RWPE1 (cell line): ENCODE measurements at regions not wholly inside any gene's neighbourhood (a gene's known extent, or its start where the extent isn't known, plus 50 kb on each side); places are given as distances from the start of the nearest gene placed in this dataset.

Source experiments
- CTCF ChIA-PET: fragments of 350-600 bp; sonication (Branson Sonifier 250); formaldehyde crosslinking; extraction: SDS; loops from one replicate; lab custom pipeline; 2021; lab: Yijun Ruan, JAX
- POLR2A ChIA-PET: fragments of 400-600 bp; formaldehyde crosslinking; extraction: SDS; loops from one replicate; lab custom pipeline; 2020; ENCODE audit warnings: antibody characterized with exemption; ENCODE audit not compliant: low non-redundant PET; lab: Yijun Ruan, JAX
- DNase-seq: peaks from one replicate; pipeline ENCODE4 v3.0.0; 2012; ENCODE audit warnings: low spot score
- H3K27ac ChIP-seq: fragments of 450-650 bp; 2 replicates; pipeline ENCODE4 v1.5.1; 2017
- CTCF ChIP-seq: fragments of 450-650 bp; conservative IDR thresholded peaks from 2 replicates; pipeline ENCODE4 v1.5.1; 2017; ENCODE audit warnings: low read depth, mild to moderate bottlenecking

- POLR2A ChIA-PET, result no interaction called here
- no peak for DNase-seq
- H3K27ac ChIP-seq, result no peak overlapping the region
- TF ChIP-seq CTCF, result no peak
- CTCF ChIA-PET, result no interaction called here
These were observed 87.6 kb upstream of the CPLX2 start for GRCh38 chr5:175783739-175784138.

- POLR2A ChIA-PET, result no interaction called here
These were observed 87.1 kb upstream of the CPLX2 start for GRCh38 chr5:175784230-175784629.

GRCh38 chr5:175785681-175786080, 85.7 kb upstream of the CPLX2 start:
- ChIA-PET POLR2A (no interaction called here), CTCF (interaction anchor here (0.5 kb wide), 1 partner anchor 11 kb away, joined by 5 read pairs; no protein-coding TSS in a partner anchor)
- TF ChIP-seq CTCF, result no peak
- DNase-seq, result no peak
- no peak overlapping the region for H3K27ac ChIP-seq

More at GRCh38 chr5:175784230-175784629, 87.1 kb upstream of the CPLX2 start:
- DNase-seq, result no peak
- no peak overlapping the region for H3K27ac ChIP-seq
- CTCF ChIA-PET, result no interaction called here
- no peak for TF ChIP-seq CTCF

GRCh38 chr5:175788155-175788787, 83.1 kb upstream of the CPLX2 start:
- POLR2A ChIA-PET, result no interaction called here
- CTCF ChIA-PET, result interaction anchor here (0.6 to 1.1 kb wide), 4 partner anchors 8 to 599 kb away, joined by 3 to 4 read pairs (median 3); no protein-coding TSS in a partner anchor

GRCh38 chr5:175789670-175790069, 81.7 kb upstream of the CPLX2 start:
- CTCF ChIA-PET, result no interaction called here
- no peak for DNase-seq
- no peak for TF ChIP-seq CTCF
- POLR2A ChIA-PET, result no interaction called here
- no peak overlapping the region for H3K27ac ChIP-seq

More at GRCh38 chr5:175788155-175788787, 83.1 kb upstream of the CPLX2 start:
- DNase-seq, result no peak
- no peak for TF ChIP-seq CTCF
- no peak overlapping the region for H3K27ac ChIP-seq

- ChIA-PET POLR2A (no interaction called here), CTCF (no interaction called here)
- TF ChIP-seq CTCF, result no peak
- DNase-seq, result no peak
- H3K27ac ChIP-seq, result no peak overlapping the region
These were observed 80.6 kb upstream of the CPLX2 start for GRCh38 chr5:175790796-175791195.
